Left lung (tissue), 4 donors: ENCODE measurements at regions not wholly inside any gene's neighbourhood (a gene's known extent, or its start where the extent isn't known, plus 50 kb on each side); places are given as distances from the start of the nearest gene placed in this dataset.
"Not testable (repeated sequence)": the region's sequence is repeated elsewhere in the genome, so short reads cannot be mapped to it uniquely, and the experiment has no call there.

Experiments
- ATAC-seq: fragments of 200-7000 bp; cut with Tn5 transposase; one replicate; pipeline ENCODE4 v1.9.1; 2020; ENCODE audit warnings: moderate library complexity
- DNase-seq, 4 donors: peaks; one replicate each; pipeline ENCODE4 v3.0.0-alpha.2; 2013 to 2020
- H3K27ac ChIP-seq, 2 donors: fragments of 200-600 bp; sonication (generic) in 1 of 2; one replicate each; pipeline versions ENCODE4 v1.5.0 to v1.8.0; 2020 to 2021
- H3K27me3 ChIP-seq, 2 donors: fragments of 200-600 bp; sonication (generic) in 1 of 2; one replicate each; pipeline versions ENCODE4 v1.5.0 to v1.8.0; 2020 to 2021
- H3K36me3 ChIP-seq, 2 donors: fragments of 200-600 bp; sonication (generic) in 1 of 2; one replicate each; pipeline versions ENCODE4 v1.5.0 to v1.8.0; 2020 to 2021
- H3K4me1 ChIP-seq, 2 donors: fragments of 200-600 bp; one replicate each; pipeline ENCODE4 v1.8.0; 2021
- H3K4me3 ChIP-seq, 2 donors: fragments of 200-600 bp; sonication (generic) in 1 of 2; one replicate each; pipeline versions ENCODE4 v1.5.0 to v1.8.0; 2020 to 2021; ENCODE audit warnings: mild to moderate bottlenecking in 1 of 2
- H3K9me3 ChIP-seq, 2 donors: fragments of 200-600 bp; sonication (generic) in 1 of 2; one replicate each; pipeline versions ENCODE4 v1.5.0 to v1.8.0; 2020 to 2021
- CTCF ChIP-seq, 2 donors: fragments of 200-600 bp; sonication (generic) in 1 of 2; IDR thresholded peaks; one replicate each; pipeline versions ENCODE4 v1.5.0 to v1.8.0; 2021; ENCODE audit warnings: antibody characterized with exemption in 2 of 2
- intact Hi-C, 2 donors: fragments of 100-400 bp; cut with DNase I; formaldehyde crosslinking; loops; one replicate each; pipeline versions ENCODE4 v1.11.2 to v1.14.2; 2022
- donor health status: DM: no; HTN: yes; CAD: no.
- donor health status: DM: no; HTN: no; CAD: no.

DNA sequence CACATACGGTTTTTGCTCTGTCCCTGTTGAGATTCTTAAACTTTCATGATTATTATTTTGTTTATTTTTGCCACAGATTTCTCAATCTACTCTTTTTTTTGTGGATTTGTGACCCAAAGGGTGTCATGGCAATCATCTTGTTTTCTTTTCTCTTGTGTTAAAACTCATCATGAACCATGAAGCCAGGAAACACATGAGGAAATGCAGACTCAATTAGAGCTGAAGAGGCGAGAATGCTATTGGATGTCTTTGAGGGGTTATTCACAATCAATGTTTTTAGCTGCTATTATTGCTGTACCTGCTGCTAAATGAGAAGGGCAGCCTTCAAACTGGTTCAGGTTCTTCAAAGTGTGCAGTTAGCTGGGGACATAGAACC is 99.5 kb upstream of the MMADHC start:
- no peaks in the 10 kb centered on the region for H3K9me3 ChIP-seq
- no peaks in the 10 kb centered on the region for H3K36me3 ChIP-seq
- no peaks in the 10 kb centered on the region for H3K4me1 ChIP-seq
- ATAC-seq (no peak), DNase-seq (no peak)
- H3K27ac ChIP-seq: no peak overlapping the region
- no peaks in the 10 kb centered on the region for H3K27me3 ChIP-seq
- TF ChIP-seq CTCF (IDR thresholded peaks at IDR 0.05): no peak
- intact Hi-C loops: no loop called here
- H3K4me3 ChIP-seq: no peak overlapping the region

DNA sequence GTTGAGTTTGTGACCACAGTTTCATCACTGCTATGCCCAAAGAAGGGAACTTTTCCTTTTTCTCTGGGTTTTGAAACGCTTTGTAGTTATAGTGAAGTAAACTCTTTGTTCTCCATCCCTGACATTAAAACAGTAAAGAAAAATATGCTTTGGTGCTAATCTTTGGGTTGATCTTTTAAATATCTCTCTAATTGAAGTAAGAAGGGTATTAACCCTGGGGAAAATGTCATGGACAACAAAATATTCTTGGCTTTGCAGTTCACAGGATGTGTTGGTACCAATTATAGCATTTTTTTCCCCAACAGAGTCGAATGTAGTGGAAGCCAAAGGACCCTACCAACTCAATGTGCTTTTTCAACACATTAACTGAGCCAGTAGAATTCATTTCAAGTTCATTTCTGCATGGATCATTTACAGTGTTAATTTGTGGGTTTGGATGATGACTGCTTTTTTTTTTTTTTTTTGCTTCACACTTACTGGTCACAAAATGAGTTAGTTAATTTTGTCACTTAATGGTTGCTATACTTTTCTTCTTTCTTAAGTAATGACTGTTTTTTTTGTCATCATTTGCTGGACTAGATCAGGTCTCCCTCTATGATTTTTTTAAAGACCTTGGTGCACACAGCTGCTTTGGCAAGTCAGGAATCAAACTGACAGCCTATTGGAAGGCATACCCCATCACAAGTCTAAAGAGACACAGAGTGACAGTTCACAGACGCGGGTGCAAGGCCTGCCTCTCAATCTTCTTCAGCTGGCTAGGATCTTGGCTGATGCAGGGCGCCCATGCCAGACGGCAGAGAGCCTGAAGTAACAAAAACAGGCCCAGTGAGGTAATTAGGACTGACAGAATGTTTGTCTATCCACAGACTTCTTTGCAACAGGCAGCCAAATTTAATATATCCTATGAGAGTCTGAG is 98.8 kb upstream of the MMADHC start:
- Histone ChIP-seq H3K27me3 (no peaks in the 10 kb centered on the region), H3K4me3 (no peak overlapping the region), H3K4me1 (no peaks in the 10 kb centered on the region), H3K9me3 (no peaks in the 10 kb centered on the region), H3K36me3 (no peaks in the 10 kb centered on the region), H3K27ac (no peak overlapping the region)
- no peak for ATAC-seq
- DNase-seq: no peak
- no peak for TF ChIP-seq CTCF (IDR thresholded peaks at IDR 0.05)
- intact Hi-C loops: no loop called here

DNA sequence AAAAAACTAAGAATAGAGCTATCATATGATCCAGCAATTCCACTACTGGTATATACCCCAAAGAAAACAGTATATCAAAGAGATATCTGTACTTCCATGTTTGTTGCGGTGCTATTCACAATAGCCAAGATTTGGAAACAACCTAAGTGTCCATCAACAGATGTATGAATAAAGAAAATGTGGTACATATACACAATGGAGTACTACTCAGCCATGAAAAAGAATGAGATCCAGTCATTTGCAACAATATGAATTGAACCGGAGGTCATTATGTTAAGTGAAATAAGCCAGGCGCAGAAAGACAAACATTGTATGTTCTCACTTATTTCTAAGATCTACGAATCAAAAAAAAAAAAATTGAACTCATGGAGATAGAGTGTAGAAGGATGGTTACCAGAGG is 97.8 kb upstream of the MMADHC start:
- ATAC-seq, H3K27me3 ChIP-seq, DNase-seq, H3K4me1 ChIP-seq, H3K4me3 ChIP-seq, intact Hi-C loops, H3K36me3 ChIP-seq, H3K9me3 ChIP-seq, H3K27ac ChIP-seq: not testable (repeated sequence)

DNA sequence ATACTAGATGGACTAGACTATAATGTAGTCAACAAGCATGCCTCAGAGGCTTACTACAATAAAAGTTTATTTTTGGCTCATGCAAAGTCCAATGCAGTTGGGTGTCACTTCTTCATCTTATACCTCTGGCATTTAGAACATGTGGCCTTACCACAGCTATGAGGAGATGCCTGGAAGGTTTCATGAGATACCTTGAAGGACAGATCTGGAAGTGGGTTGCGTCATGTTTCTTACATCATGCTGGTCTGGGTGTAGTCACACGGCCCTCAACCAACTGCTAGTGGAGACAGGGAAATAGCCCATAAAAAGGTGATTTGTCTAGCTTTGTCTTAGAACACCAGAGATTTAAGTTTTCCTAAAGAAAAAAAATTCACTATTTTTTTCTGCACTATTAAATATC is 91.7 kb upstream of the MMADHC start:
- Histone ChIP-seq H3K27me3 (no peaks in the 10 kb centered on the region), H3K4me1 (no peaks in the 10 kb centered on the region), H3K27ac (no peak overlapping the region), H3K9me3 (no peaks in the 10 kb centered on the region), H3K4me3 (no peak overlapping the region), H3K36me3 (no peaks in the 10 kb centered on the region)
- TF ChIP-seq CTCF (IDR thresholded peaks at IDR 0.05): no peak
- intact Hi-C loops: no loop called here
- DNase-seq (no peak), ATAC-seq (no peak)

DNA sequence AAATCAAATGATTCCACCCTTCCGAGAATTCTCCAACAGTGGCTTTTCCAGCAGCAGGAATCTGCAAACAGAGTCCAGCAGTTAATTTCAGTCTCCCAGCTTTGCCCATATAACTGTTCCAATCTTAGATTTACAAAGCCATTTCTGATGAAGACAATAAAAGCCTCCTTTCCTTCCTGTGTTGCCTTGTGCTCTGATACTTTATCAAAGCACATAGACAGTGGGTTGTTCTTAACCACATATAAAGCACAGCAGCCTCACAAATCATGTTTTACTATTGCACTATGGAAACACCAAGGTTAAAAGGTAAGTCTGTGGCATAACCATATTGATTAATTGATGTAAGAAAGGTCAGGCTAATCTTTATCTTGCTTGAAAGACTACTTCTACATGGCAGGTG is 89.8 kb upstream of the MMADHC start:
- ATAC-seq: no peak
- no peaks in the 10 kb centered on the region for H3K27me3 ChIP-seq
- TF ChIP-seq CTCF (IDR thresholded peaks at IDR 0.05): no peak
- H3K27ac ChIP-seq: no peak overlapping the region
- DNase-seq: no peak
- no peaks in the 10 kb centered on the region for H3K36me3 ChIP-seq
- H3K9me3 ChIP-seq: peaks cover 0 to under 1% of the 10 kb centered on the region in 2 donors
- intact Hi-C loops: no loop called here
- H3K4me3 ChIP-seq: no peak overlapping the region
- H3K4me1 ChIP-seq: no peaks in the 10 kb centered on the region

GRCh38 chr2:149670086-149670485 is 82.5 kb upstream of the MMADHC start:
- TF ChIP-seq CTCF (IDR thresholded peaks at IDR 0.05): no peak
- H3K27me3 ChIP-seq: no peaks in the 10 kb centered on the region
- peaks cover 0 to 2% of the 10 kb centered on the region in 2 donors for H3K9me3 ChIP-seq
- no peak overlapping the region for H3K27ac ChIP-seq
- H3K36me3 ChIP-seq: no peaks in the 10 kb centered on the region
- intact Hi-C loops: no loop called here
- peak in 2 of 4 donors; percentile 68 to 74 for DNase-seq
- ATAC-seq: no peak
- H3K4me1 ChIP-seq: no peaks in the 10 kb centered on the region
- no peak overlapping the region for H3K4me3 ChIP-seq
